Inferior parietal cortex (tissue), 1 donor: ENCODE measurements at regions not wholly inside any gene's neighbourhood (a gene's known extent, or its start where the extent isn't known, plus 50 kb on each side); places are given as distances from the start of the nearest gene placed in this dataset.

Experiments
- DNase-seq: peaks from one replicate; pipeline ENCODE4 v3.0.0-alpha.2; 2016; ENCODE audit errors: extremely low spot score

DNA sequence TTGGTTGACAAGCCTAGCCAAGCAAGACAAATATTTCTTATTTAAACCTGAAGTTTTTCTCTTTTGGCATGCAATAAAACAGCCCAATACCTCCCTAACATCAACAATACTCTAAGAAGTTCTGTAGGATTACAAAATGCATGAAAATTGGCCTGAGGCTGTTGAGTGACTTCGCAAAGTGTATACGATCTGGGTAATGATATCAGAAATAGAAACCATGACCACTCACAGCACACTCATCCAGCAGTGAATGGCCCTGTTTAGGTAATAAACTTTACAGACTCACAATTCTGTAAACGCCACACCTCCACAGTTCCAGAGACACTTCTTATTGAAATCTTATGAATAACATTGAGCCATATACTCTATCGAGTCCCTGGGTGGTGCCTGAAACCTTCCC is 83.0 kb upstream of the NAALADL2 start:
- DNase-seq, result no peak

DNA sequence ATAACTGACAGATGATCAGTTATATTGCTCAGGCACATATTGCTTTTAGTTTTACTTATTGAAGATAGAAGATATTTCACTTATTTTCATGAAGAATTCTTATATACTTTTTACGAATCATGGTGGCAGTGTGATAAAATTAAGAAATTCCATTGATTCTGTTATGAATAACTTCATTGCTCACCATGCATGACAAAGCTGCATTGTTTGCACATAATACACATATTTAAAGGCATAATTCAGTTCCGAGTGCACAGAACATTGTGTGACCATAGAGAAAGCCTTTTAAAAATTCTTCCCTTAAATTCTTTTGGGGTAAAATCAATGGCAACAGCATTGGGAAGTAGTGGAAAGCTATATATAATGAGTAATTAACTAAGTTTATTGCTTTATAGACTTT is 82.5 kb upstream of the NAALADL2 start:
- no peak for DNase-seq

DNA sequence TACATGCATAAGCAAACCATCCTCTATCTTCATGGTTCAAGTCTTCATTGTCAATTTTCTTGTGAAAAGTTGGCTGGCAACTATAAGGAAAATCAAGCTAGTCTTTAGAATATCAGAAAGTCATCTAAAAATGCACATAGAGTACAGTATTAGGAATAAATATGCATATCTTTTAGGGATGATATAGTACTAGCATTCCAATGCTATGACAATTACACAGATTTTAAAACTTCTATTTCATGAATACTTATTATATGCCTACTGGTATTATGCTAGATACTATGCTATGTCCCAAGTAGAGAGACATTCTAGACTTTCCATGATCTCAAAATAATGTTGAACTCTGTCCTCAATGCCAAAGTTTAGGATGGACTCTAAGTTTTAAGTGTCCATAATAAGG is 81.3 kb upstream of the NAALADL2 start:
- DNase-seq, result no peak

DNA sequence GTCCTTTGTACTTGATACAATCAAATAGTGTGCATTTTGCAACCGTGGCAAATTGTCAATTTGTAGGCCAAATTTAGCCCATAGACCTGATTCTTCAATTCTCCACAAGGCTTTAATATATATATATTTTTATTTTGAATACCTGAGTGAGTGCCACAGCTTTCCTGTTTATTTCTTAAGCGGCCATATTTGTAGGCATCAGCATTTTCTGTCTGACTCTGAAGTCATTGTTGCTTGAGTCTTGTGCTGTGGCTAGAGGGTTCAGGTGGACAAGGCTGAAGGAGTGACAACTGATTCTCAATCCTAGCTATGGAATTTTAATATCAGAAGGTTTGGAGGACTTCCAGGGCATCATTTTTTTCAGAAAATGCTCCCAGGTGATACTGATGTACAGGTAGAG is 75.6 kb upstream of the NAALADL2 start:
- no peak for DNase-seq

DNA sequence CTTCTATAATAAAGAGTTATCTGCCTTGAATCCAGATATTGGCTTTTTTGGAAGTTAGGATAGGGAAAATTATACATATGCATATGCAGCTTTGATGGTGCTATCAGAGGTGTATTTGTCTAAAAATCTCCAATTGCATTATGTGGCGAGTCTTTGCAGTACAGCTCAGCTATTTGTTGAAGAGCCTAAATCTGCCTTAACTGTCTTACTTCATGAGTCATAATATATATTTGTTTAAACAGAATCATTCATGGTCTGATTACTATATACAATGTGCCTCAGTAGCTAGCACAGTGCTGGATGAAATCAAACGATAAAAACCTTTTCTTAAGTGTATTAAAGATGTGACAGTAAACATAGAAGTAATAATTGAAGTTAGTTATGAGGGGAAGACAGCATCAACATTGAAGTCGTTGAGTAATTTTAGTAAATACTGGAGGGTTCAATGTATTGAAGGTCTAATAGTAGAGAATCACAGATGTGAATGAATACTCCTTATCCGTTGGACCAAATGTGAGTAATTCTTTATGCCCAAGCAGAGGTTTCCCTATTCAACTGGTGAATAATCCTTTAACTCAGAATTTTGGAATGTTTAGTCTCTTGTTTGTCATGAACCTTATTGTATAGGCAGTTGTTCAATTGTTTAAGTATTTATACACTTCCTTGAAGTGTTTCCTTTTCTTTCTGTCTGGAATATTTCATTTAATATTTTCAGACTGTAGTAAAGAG is 74.8 kb upstream of the NAALADL2 start:
- DNase-seq, result no peak

DNA sequence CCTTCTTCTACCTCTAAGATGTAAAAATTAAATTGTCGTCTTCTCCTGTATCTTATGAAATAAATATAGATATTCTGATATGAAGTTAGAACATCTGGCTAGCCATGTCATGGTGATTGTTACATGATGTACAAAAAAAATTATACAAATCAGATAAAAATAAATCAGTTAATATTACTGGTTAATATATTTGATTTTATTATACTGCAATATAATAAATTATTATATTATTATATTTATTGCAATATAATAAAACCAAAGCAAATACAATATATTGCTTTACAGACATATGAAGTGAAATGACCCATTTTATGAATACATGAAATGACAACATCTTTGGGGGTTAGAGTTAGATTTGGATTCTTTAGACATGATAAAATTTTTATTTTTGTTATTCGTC is 72.3 kb upstream of the NAALADL2 start:
- no peak for DNase-seq

DNA sequence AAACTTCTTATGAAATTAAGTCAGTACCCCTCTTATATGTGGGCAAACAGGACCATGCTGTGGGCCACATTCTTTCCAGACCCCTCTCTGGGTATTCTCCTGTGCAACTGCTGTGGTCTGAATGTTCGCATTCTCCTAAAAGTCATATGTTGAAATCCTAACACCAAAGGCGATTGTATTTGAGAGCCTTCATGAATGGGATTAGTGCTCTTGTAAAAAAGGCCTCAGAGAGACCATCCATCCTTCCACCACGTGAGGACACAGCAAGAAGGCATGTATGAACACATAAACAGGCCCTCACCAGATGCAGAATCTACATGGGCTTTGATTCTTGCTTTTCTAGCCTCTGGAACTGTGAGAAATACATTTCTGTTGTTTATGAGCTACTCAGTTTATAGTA is 68.0 kb upstream of the NAALADL2 start:
- no peak for DNase-seq

DNA sequence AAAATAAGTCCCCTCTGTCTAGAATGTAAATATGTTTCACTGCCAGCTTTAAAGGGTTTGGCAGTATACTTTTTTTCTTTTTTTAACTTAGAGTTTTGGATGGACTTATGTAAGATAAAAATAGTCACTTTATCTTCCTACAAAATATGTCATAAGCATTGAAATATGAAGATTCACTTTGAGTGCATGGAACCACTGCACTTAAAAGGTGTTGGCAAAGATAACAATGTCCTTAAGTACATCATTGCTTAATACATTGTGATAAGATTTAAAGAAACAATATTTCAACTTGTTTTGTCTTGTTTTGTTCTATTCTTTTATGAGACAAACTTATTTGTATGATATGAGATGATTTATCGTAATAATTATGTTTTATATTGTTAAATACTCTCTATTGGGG is 66.3 kb upstream of the NAALADL2 start:
- DNase-seq, result peak; percentile 30
